Tibial nerve (tissue), 4 donors: ENCODE measurements at regions not wholly inside any gene's neighbourhood (a gene's known extent, or its start where the extent isn't known, plus 50 kb on each side); places are given as distances from the start of the nearest gene placed in this dataset.

Source experiments
- CTCF ChIP-seq, 5 experiments: fragments of 200-600 bp in 3 of 5; fragments of 450-650 bp in 2 of 5; sonication (generic) in 3 of 5; IDR thresholded peaks; one replicate each; pipeline ENCODE4 v1.5.1; 2016 to 2019; ENCODE audit warnings: antibody characterized with exemption in 5 of 5, mild to moderate bottlenecking in 3 of 5, moderate library complexity in 2 of 5
- EP300 ChIP-seq, 2 donors: sonication (generic); formaldehyde crosslinking; IDR thresholded peaks; one replicate each; pipeline ENCODE4 v1.6.1; 2017; ENCODE audit warnings: antibody characterized with exemption in 2 of 2, mild to moderate bottlenecking in 1 of 2

DNA sequence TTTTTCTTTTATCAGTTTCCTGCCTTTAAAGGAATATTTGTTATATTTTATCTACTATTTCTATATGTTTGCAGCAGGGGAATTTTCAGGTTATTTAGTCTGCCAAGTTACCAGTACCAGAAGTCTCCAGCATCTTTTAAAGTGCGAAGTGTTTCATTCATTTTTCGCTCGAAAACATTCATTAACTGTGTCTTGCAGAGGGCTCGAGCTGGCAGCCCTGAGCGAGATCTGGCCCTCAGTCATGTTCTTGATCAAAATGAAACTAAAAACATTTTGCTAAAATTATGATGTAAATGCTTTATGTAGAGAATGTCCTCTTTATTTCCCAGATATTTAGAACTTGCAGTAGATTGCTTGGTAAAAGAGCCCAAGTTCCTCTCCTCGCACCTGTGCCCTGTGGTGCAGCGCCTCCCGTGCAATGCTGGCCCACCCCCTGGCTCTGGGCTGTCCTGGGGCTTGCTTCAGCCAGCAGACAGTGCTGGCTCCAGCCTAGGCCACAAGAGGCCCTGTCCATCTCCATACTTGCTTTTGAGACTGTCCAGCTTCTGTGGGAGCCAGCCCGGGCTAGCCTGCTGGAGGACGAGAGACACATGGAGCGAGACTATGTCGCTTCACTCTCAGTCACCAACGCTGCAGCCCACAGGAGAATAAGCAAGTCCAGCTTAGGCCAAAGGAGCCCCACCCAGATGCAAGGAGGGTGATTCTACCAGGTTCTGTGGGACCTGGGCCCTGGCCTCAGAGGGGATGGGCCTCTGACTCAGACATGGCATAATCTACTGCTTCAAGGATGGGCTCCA is 71.9 kb upstream of the PRR23E start:
- TF ChIP-seq CTCF (IDR thresholded peaks at IDR 0.05) (no peak), EP300 (IDR thresholded peaks at IDR 0.05) (no peak)
